Erythroblast (primary cell): ENCODE measurements at regions not wholly inside any gene's neighbourhood (a gene's known extent, or its start where the extent isn't known, plus 50 kb on each side); places are given as distances from the start of the nearest gene placed in this dataset.

Source experiments
- GATA1 ChIP-seq: IDR thresholded peaks from 2 replicates; pipeline ENCODE4 v1.6.1; 2011; ENCODE audit warnings: low read depth, mild to moderate bottlenecking, control low read depth, low read length, moderate library complexity
- POLR2A ChIP-seq: IDR thresholded peaks from 2 replicates; pipeline ENCODE4 v1.6.1; 2011; ENCODE audit warnings: mild to moderate bottlenecking, low read length

- TF ChIP-seq POLR2A (no peak), GATA1 (no peak)
These were observed 955.9 kb upstream of the EYS start for GRCh38 chr6:66662721-66663507.
